Duodenal mucosa (tissue), 2 donors: ENCODE measurements at regions not wholly inside any gene's neighbourhood (a gene's known extent, or its start where the extent isn't known, plus 50 kb on each side); places are given as distances from the start of the nearest gene placed in this dataset.

ENCODE experiments used
- H3K27ac ChIP-seq: one replicate; pipeline ENCODE4 v1.7.0; 2013; ENCODE audit warnings: low read depth, low read length
- H3K27me3 ChIP-seq, 2 donors: one replicate each; pipeline ENCODE4 v1.7.0; 2013; ENCODE audit warnings: low read length in 2 of 2, control low read depth in 1 of 2; ENCODE audit not compliant: insufficient read depth in 2 of 2, control insufficient read depth in 1 of 2
- H3K36me3 ChIP-seq, 2 donors: one replicate each; pipeline ENCODE4 v1.7.0; 2013; ENCODE audit warnings: low read length in 2 of 2, control low read depth in 1 of 2; ENCODE audit not compliant: insufficient read depth in 2 of 2, control insufficient read depth in 1 of 2
- H3K4me1 ChIP-seq, 2 donors: one replicate each; pipeline ENCODE4 v1.7.0; 2013; ENCODE audit warnings: low read length in 2 of 2, control low read depth in 1 of 2; ENCODE audit not compliant: insufficient read depth in 2 of 2, control insufficient read depth in 1 of 2
- H3K4me3 ChIP-seq, 2 donors: one replicate each; pipeline ENCODE4 v1.7.0; 2013; ENCODE audit warnings: low read length in 2 of 2, low read depth in 1 of 2
- H3K9ac ChIP-seq, 2 donors: one replicate each; pipeline ENCODE4 v1.7.0; 2013; ENCODE audit warnings: low read length in 2 of 2, low read depth in 1 of 2
- H3K9me3 ChIP-seq, 2 donors: one replicate each; pipeline ENCODE4 v1.7.0; 2013; ENCODE audit warnings: low read length in 2 of 2, control low read depth in 1 of 2; ENCODE audit not compliant: control insufficient read depth in 1 of 2

DNA sequence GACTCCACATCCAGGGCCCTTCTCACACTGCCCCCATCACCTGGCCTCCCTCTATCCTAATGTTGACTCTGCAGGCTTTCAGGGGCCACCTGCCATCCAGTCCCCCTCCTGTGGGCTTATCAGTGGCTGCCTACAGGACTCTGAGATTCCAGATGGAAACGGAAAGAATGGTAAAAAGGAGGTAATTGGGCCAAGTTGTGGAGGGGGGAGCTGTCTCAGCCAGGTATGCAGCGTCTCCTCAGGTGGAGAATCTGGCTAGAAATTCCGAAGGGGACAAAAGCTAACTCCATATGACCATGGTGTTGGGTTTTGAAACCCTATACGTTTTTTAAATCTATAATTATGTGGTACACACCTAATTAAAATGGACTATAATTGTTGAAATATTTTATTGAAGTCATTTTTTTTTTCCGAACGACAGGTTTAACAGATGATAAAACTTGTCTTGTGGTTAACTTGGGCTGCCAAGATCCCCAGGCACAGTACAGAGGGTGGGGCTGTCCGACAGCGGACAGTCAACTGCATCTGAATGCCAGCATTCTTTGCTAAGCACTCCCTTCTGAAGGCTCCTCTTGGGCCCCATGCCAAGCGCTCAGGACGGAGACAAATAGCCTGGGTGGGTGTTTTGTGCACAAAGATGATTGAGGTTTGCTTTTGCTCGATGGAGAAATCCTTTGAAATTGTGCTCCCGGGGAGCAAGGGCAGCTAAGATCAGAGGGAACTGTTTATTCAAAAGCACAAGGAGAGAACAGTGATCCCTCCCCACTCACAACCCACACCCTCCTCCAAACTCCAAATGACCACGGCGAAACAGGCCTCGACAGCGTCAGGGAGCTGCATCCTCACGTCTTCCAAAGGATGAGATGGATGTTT lies 365.6 kb downstream of the BCL11B start:
- H3K9me3 ChIP-seq, result no peaks in the 10 kb centered on the region
- H3K4me1 ChIP-seq, result peaks cover 0 to 15% of the 10 kb centered on the region in 2 donors
- no peaks in the 10 kb centered on the region for H3K27me3 ChIP-seq
- no peaks in the 10 kb centered on the region for H3K36me3 ChIP-seq
- no peak overlapping the region for H3K4me3 ChIP-seq
- H3K27ac ChIP-seq, result no peak overlapping the region
- no peak overlapping the region for H3K9ac ChIP-seq

DNA sequence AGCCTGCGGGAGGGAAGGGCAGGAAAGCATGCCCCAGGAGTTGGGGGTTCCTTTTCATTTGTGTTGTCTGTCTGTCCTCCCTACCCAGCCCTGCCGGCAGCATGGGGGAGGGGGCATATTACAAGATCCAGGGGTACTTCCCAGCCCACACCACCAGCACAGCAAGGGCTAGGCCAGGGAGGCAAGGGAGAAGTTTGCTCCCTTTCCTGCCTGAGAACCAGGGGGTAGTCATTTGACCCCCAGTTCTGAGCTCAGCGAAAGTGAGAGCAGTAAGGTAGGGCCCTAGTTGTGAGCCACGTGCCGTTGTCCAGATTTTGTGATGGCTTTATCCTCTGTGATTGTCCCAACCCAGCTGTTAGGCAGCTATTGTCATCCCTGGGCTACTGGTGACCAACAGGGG lies 364.7 kb downstream of the BCL11B start:
- H3K9me3 ChIP-seq, result no peaks in the 10 kb centered on the region
- H3K4me1 ChIP-seq, result peaks cover 0 to 15% of the 10 kb centered on the region in 2 donors
- H3K9ac ChIP-seq, result no peak overlapping the region
- H3K27me3 ChIP-seq, result no peaks in the 10 kb centered on the region
- no peak overlapping the region for H3K27ac ChIP-seq
- no peak overlapping the region for H3K4me3 ChIP-seq
- no peaks in the 10 kb centered on the region for H3K36me3 ChIP-seq

DNA sequence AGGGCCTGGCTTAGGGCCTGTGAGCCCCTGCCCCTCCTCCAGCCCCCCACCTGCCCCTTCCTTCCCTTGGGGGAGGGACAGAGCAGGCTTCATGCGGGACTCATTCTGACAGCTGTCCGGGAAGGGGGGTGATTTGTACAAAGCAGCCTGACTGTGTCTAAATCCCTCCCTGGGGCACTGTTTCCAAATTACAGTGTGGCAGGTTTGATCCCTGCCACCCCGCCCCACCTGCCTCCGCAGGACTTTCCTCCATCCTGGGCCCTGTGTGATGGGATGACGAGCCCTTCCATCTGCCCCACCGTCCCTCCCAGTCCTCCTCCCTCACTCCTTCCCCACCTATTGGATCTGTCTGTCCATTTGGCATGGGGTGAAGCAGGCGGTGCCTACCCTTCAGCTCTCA lies 363.9 kb downstream of the BCL11B start:
- Histone ChIP-seq H3K4me3 (no peak overlapping the region), H3K4me1 (peaks cover 2 to 15% of the 10 kb centered on the region in 2 donors), H3K9me3 (no peaks in the 10 kb centered on the region), H3K36me3 (no peaks in the 10 kb centered on the region), H3K27ac (no peak overlapping the region), H3K27me3 (no peaks in the 10 kb centered on the region), H3K9ac (no peak overlapping the region)

DNA sequence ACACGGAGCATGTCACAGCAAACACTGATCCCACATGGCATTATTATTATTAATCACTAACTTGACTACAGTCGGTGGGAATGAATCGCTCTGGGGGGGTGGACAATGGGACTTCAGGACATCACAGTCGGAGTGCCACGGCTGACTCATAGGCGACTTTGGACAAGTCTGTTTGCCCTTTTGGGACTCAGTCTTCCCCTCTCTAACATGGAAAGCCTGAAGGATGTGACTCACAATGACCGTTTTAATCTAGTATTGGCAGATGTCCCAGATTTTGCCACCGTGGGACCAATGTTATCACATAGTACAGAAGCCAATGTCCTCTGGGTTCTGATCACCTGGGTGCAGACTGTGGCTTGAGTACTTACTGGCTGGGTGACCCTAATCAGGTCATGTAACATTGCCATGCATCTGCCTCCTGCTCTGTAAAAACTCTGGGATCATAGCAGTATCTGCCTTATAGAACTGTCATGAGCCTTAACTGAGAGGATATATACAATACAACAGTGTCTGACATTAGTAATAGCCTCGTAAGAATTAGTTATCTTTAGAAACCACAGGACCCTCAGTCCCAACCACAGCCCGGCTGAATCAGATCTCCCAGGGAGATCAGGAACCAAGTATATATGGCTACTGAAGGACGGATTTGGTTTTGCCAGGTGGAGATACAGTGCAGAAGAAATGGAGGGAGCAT lies 362.6 kb downstream of the BCL11B start:
- H3K9ac ChIP-seq, result no peak overlapping the region
- H3K36me3 ChIP-seq, result no peaks in the 10 kb centered on the region
- peaks cover 2 to 15% of the 10 kb centered on the region in 2 donors for H3K4me1 ChIP-seq
- no peaks in the 10 kb centered on the region for H3K27me3 ChIP-seq
- no peak overlapping the region for H3K4me3 ChIP-seq
- no peak overlapping the region for H3K27ac ChIP-seq
- H3K9me3 ChIP-seq, result no peaks in the 10 kb centered on the region

DNA sequence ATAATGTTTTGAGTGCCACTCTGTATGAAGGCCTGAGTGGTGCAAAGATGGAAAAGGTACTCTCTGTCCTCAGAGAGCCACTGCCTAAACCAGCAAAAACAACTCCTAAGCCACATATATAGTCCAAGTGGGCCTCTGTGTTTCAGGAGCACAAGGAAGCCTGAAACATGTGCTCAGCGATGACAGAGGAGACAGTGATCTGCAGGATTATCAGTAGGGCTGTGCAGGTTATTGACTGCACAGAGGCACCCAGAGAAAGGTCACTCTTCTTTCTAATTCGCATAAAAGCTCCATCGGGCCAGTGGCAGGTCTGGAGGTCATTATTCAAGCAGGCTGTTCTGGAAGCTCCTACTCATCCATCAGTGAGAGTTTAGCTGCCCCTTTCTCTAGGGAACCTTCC lies 361.9 kb downstream of the BCL11B start:
- no peak overlapping the region for H3K27ac ChIP-seq
- H3K27me3 ChIP-seq, result no peaks in the 10 kb centered on the region
- peaks cover 2 to 15% of the 10 kb centered on the region in 2 donors for H3K4me1 ChIP-seq
- H3K4me3 ChIP-seq, result no peak overlapping the region
- H3K36me3 ChIP-seq, result no peaks in the 10 kb centered on the region
- H3K9ac ChIP-seq, result no peak overlapping the region
- H3K9me3 ChIP-seq, result no peaks in the 10 kb centered on the region

DNA sequence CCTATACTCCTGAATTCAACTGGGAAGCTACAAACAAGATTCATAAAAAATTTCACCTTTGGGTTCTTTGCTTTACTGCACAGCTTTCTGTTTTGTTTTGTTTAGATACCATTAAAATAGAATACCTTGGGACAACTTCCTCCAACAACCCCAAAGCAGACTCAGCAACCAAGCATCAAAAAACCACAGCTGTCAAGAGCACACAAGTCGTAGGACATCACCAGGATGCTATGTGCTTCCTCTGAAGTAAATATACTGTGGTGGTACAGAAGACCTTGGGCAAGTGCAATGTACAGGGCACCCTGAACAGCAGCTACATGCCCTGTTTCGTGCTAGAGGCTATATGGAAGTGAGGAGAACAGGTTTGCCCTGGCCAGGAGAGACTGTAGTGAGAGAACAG lies 359.3 kb downstream of the BCL11B start:
- Histone ChIP-seq H3K27ac (no peak overlapping the region), H3K27me3 (no peaks in the 10 kb centered on the region), H3K36me3 (no peaks in the 10 kb centered on the region)

DNA sequence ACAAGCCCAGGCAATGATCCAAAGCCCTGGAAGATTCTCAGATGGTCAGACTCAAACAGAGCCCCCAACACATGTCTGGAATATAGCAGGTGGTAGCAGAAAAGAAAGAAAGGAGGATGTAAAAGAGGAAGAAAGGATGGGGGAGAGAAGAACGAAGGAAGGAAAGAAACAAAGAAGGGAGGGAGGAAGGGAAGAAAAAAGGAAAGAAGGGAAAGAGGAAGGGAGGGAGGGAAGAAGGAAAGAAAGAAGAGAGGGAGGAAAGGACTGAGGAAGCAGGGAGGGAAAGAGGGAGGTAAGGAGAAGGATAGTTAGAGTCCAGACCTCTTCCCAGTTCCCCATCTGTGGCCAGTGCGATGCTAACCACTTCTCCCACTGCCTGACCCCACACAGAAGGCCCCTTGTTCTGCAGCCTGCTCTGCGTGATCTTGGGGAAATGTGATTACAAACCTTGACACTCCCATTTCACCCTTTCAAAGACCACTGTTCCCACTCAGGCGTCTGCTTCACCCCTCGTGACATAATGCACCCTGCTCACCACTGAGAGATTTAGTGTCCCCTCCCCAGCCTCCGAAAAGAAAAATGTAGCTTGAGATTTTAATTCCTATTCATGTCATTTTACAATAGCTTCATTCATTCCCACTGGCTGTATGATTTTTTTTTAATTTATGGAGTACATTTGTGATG lies 357.9 kb downstream of the BCL11B start:
- Histone ChIP-seq H3K4me1 (peaks cover 5 to 8% of the 10 kb centered on the region in 2 donors), H3K27me3 (no peaks in the 10 kb centered on the region), H3K9ac (no peak overlapping the region), H3K4me3 (no peak overlapping the region), H3K36me3 (no peaks in the 10 kb centered on the region), H3K9me3 (no peaks in the 10 kb centered on the region), H3K27ac (no peak overlapping the region)

More for the DNA sequence above, 359.3 kb downstream of the BCL11B start:
- H3K9ac ChIP-seq, result no peak overlapping the region
- peaks cover 3 to 5% of the 10 kb centered on the region in 2 donors for H3K4me1 ChIP-seq
- no peak overlapping the region for H3K4me3 ChIP-seq
- H3K9me3 ChIP-seq, result no peaks in the 10 kb centered on the region

DNA sequence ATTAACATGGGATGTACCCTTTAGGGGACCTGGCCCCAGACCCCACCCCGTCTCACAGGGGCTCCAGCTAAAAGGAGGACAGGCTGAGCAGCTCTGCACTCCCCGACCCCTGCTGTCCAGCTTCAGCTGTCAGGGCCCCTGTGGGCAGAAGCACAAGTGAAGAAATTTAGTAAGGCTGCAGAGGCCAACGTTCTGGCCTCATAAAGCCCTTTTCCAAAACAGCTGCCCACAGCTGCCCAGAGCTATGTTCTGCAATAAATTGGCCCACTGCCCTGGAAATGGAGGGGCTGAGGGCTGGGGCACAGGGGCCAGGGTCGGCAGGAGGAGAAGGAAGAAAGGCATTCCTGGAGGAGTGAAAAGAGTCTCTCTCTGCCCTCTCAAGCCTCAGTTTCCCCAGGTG lies 357.1 kb downstream of the BCL11B start:
- H3K36me3 ChIP-seq, result no peaks in the 10 kb centered on the region
- H3K4me3 ChIP-seq, result no peak overlapping the region
- H3K4me1 ChIP-seq, result peaks cover 0 to 8% of the 10 kb centered on the region in 2 donors
- H3K27me3 ChIP-seq, result no peaks in the 10 kb centered on the region
- H3K9ac ChIP-seq, result no peak overlapping the region
- no peak overlapping the region for H3K27ac ChIP-seq
- no peaks in the 10 kb centered on the region for H3K9me3 ChIP-seq

DNA sequence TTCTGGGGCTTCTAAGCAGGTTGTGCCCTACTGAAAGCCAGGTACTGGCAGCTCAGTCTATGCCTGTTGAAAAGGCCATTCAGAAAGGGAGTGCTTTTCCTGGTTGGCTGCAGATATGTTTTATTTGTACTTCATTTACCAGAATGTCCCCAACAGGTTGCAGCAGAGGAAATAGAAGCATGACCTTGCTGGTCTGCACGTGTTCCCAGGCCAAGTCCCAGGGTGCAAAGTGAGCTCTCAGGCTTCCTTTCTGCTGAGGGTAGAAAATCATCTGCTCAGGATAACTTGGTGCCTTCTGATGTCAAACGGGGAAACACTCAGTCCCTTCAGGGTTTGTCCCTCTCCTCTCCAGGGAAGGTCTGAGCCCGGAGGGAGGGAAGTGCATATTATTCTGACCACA lies 356.4 kb downstream of the BCL11B start:
- Histone ChIP-seq H3K27me3 (no peaks in the 10 kb centered on the region), H3K9me3 (no peaks in the 10 kb centered on the region), H3K27ac (no peak overlapping the region), H3K36me3 (no peaks in the 10 kb centered on the region), H3K4me1 (peaks cover 0 to 8% of the 10 kb centered on the region in 2 donors), H3K4me3 (no peak overlapping the region), H3K9ac (no peak overlapping the region)

DNA sequence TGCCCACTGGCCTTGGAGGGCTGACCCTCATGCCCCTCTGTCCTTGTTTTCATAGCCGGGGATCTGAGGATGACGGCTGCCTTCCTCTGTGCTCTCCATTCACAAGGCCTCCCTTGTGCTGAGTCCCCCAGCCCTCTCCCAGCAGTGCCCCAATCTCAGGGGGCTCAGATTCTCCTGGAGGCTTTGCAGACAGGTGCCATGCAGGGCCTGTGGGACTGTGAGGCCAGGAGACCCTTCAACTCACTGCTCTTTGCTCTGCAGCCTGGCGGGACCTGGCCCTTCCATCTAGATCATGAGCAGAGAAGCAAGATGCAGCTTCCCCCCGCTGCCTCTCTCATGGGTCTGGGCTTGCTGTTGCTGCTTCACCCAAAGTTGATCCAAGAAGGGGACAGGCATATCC lies 356.0 kb downstream of the BCL11B start:
- H3K9ac ChIP-seq, result no peak overlapping the region
- H3K36me3 ChIP-seq, result no peaks in the 10 kb centered on the region
- no peak overlapping the region for H3K27ac ChIP-seq
- no peak overlapping the region for H3K4me3 ChIP-seq
- no peaks in the 10 kb centered on the region for H3K27me3 ChIP-seq
- H3K4me1 ChIP-seq, result peaks cover 0 to 8% of the 10 kb centered on the region in 2 donors
- no peaks in the 10 kb centered on the region for H3K9me3 ChIP-seq
